ENCODE measurements at regions not wholly inside any gene's neighbourhood (a gene's known extent, or its start where the extent isn't known, plus 50 kb on each side); places are given as distances from the start of the nearest gene placed in this dataset.

DNA sequence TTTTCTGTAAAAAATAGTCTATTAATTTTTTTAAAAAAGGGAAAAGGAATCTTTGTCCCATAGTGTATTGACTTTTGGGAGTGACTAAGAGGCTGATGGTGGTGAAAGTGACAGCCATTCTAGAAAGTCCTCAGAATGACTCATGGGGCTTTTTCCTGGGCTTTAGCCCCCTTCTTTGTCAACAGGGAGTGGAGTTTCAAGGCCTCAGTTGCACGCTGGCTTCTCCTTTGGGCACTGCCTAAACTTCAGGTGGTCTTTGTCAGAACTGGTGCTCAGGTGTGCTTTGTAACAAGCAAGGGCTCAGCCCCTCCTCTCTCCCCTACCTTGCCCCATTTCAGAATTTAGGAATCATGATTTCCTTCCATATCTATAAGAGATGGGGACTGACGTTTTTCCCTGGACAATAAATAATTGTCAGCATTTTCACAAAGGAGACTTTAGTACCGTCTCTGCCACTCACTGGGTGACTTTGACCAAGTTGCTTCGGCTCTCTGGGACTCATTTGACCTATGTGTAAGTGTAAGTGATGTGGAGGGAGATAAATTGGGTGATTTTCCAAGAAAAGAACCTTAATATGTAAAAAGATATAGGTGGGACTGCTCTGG, 61.2 kb upstream of the IGFBP2 start:
- DNase-seq (ENCODE audit: low read depth): no peak
- no peak overlapping the region for H3K4me3 ChIP-seq (ENCODE audit: low read depth, low read length)
- no peaks in the 10 kb centered on the region for H3K36me3 ChIP-seq (ENCODE audit: control insufficient read depth, insufficient read depth, low read length)
- H3K27me3 ChIP-seq (ENCODE audit: control insufficient read depth, insufficient read depth, low read length): peaks cover 3% of the 10 kb centered on the region
- TF ChIP-seq, protein P1, sequence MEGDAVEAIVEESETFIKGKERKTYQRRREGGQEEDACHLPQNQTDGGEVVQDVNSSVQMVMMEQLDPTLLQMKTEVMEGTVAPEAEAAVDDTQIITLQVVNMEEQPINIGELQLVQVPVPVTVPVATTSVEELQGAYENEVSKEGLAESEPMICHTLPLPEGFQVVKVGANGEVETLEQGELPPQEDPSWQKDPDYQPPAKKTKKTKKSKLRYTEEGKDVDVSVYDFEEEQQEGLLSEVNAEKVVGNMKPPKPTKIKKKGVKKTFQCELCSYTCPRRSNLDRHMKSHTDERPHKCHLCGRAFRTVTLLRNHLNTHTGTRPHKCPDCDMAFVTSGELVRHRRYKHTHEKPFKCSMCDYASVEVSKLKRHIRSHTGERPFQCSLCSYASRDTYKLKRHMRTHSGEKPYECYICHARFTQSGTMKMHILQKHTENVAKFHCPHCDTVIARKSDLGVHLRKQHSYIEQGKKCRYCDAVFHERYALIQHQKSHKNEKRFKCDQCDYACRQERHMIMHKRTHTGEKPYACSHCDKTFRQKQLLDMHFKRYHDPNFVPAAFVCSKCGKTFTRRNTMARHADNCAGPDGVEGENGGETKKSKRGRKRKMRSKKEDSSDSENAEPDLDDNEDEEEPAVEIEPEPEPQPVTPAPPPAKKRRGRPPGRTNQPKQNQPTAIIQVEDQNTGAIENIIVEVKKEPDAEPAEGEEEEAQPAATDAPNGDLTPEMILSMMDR (IDR thresholded peaks at IDR 0.05; ENCODE audit: insufficient read depth, low read length, poor library complexity, severe bottlenecking): no peak

DNA sequence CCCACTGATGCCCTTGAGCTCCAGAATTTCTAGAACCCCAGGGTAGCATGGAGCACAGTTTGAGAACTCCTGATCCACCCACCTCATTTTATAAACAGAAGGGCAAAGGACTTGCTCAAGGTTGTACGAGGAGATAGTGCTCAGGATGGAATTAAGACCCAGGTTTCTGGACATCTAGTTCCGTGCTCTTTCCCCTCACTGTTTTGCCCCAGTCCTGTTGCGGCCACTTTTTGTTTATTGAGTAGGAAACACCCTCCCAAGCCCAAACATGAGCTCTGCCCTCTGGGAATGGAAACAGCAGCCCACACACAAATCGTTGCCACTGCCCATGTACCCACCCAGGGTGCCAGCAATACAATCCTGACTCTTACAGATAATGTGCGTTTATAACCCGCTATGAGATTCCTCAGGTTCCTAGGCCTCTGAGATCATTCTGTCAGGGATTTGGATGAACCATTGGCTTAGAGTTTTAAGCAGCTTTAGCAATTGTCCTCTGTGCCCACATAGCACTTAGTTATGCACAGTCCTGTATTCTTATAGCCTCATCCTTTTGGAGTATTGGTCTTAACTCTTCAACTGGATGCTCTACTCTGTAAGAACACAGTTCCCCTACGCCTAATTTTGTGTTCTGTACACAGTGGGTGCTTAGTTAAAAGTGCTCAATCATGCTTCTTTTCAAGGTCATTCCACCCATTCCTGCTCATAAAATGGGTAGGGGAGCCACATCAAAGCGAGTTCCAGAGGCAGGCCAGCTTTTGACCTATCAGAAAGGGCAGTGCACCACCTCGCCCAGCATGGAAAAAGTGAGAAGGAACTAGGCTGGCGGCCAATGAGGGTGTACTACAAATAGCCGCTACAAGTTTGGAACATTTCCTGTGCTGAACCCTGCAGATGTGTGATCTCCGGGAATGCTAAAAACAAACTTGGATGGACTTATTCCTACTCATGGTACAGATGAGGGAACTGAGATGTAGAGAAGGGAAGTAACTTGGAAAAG, 60.3 kb upstream of the IGFBP2 start:
- peaks cover 3% of the 10 kb centered on the region for H3K27me3 ChIP-seq (ENCODE audit: control insufficient read depth, insufficient read depth, low read length)
- H3K36me3 ChIP-seq (ENCODE audit: control insufficient read depth, insufficient read depth, low read length): no peaks in the 10 kb centered on the region
- H3K4me3 ChIP-seq (ENCODE audit: low read depth, low read length): no peak overlapping the region
- no peak for DNase-seq (ENCODE audit: low read depth)
- TF ChIP-seq, protein P1 (IDR thresholded peaks at IDR 0.05; ENCODE audit: insufficient read depth, low read length, poor library complexity, severe bottlenecking): no peak

DNA sequence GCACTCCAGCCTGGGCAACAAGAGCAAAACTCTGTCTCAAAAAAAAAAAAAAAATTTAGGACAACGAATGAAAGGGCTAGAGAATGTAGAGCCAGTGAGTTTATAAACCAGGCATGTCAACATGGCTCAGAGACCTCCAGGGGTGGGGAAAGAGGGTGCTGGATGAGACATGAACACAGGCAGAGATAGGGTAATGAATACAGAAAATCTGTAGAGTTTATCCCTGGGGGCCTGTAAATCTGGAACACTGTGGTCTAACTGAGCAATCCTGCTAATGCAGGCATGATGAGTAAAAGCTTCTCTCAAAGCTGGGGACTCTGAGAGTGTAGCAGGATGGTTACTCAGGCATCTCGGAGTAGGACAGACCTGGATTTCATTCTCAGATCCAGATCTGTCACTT, 59.2 kb upstream of the IGFBP2 start:
- Histone ChIP-seq H3K36me3 (ENCODE audit: control insufficient read depth, insufficient read depth, low read length) (no peaks in the 10 kb centered on the region), H3K27me3 (ENCODE audit: control insufficient read depth, insufficient read depth, low read length) (peaks cover 3% of the 10 kb centered on the region), H3K4me3 (ENCODE audit: low read depth, low read length) (no peak overlapping the region)
- DNase-seq (ENCODE audit: low read depth): no peak
- TF ChIP-seq, protein P1 (IDR thresholded peaks at IDR 0.05; ENCODE audit: insufficient read depth, low read length, poor library complexity, severe bottlenecking): no peak

DNA sequence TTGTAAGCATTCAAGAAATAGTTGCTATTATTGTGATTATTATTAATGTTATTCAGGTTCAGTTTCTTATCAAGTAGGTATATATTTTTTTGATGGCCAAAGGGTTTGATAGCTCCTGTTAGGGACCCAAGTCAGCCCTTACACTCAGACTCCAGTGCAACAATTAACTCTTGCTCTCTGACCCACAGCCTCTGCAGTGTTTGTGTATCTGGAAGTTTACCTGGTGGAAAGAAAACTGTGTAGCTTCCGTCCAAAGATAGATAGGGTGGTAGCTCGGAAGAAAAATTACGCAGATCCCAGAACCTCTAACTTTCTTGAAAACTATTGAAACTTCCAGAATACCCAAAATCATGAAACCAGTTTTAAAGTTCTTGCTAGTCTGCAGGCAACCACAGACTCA, 58.6 kb upstream of the IGFBP2 start:
- Histone ChIP-seq H3K36me3 (ENCODE audit: control insufficient read depth, insufficient read depth, low read length) (no peaks in the 10 kb centered on the region), H3K27me3 (ENCODE audit: control insufficient read depth, insufficient read depth, low read length) (peaks cover 2% of the 10 kb centered on the region), H3K4me3 (ENCODE audit: low read depth, low read length) (no peak overlapping the region)
- TF ChIP-seq, protein P1 (IDR thresholded peaks at IDR 0.05; ENCODE audit: insufficient read depth, low read length, poor library complexity, severe bottlenecking): no peak
- DNase-seq (ENCODE audit: low read depth): no peak

- no peak overlapping the region for H3K4me3 ChIP-seq (ENCODE audit: low read depth, low read length)
- no peaks in the 10 kb centered on the region for H3K27me3 ChIP-seq (ENCODE audit: control insufficient read depth, insufficient read depth, low read length)
- TF ChIP-seq, protein P1 (IDR thresholded peaks at IDR 0.05; ENCODE audit: insufficient read depth, low read length, poor library complexity, severe bottlenecking): no peak
- H3K36me3 ChIP-seq (ENCODE audit: control insufficient read depth, insufficient read depth, low read length): no peaks in the 10 kb centered on the region
- no peak for DNase-seq (ENCODE audit: low read depth)
These were observed 57.8 kb upstream of the IGFBP2 start for GRCh38 chr2:216575465-216575864.
